Mucosa of descending colon (tissue), 3 donors: ENCODE measurements at regions not wholly inside any gene's neighbourhood (a gene's known extent, or its start where the extent isn't known, plus 50 kb on each side); places are given as distances from the start of the nearest gene placed in this dataset.
A peak's percentile ranks its signal among the peaks of the same experiment; 100 is the strongest.

ENCODE experiments used
- ATAC-seq: fragments of 200-7000 bp; cut with Tn5 transposase; one replicate; pipeline ENCODE4 v1.9.1; 2020; ENCODE audit warnings: mild to moderate bottlenecking, moderate library complexity
- DNase-seq, 3 donors: peaks; one replicate each; pipeline ENCODE4 v3.0.0-alpha.2; 2020
- H3K36me3 ChIP-seq: fragments of 200-600 bp; one replicate; pipeline ENCODE4 v1.8.0; 2021; ENCODE audit warnings: low read depth, mild to moderate bottlenecking
- H3K4me1 ChIP-seq: fragments of 200-600 bp; one replicate; pipeline ENCODE4 v1.8.0; 2021; ENCODE audit warnings: low read depth, mild to moderate bottlenecking
- H3K4me3 ChIP-seq: fragments of 200-600 bp; one replicate; pipeline ENCODE4 v1.8.0; 2021; ENCODE audit warnings: mild to moderate bottlenecking
- H3K9me3 ChIP-seq: fragments of 200-600 bp; one replicate; pipeline ENCODE4 v1.8.0; 2021; ENCODE audit warnings: mild to moderate bottlenecking
- CTCF ChIP-seq: fragments of 200-600 bp; IDR thresholded peaks from one replicate; pipeline ENCODE4 v1.8.0; 2022; ENCODE audit warnings: antibody characterized with exemption, mild to moderate bottlenecking
- intact Hi-C, 2 donors: fragments of 100-400 bp; cut with DNase I in 1 of 2; cut with micrococcal nuclease in 1 of 2; formaldehyde crosslinking; loops; one replicate each; pipeline versions ENCODE4 v1.11.0 to v1.11.1; 2022; cut with DNase I, micrococcal nuclease
- donor health status: DM: no; HTN: no; CAD: no; lungs with moderate emphysema.
- donor health status: DM: no; HTN: no; CAD: no.
- donor health status: DM: no; HTN: yes; CAD: no.

- H3K4me3 ChIP-seq = no peak overlapping the region
- DNase-seq (no peak), ATAC-seq (no peak)
- TF ChIP-seq CTCF = no peak
- no peaks in the 10 kb centered on the region for H3K36me3 ChIP-seq
- peaks cover 18% of the 10 kb centered on the region for H3K9me3 ChIP-seq
- no peaks in the 10 kb centered on the region for H3K4me1 ChIP-seq
- intact Hi-C loops = no loop called here
These were observed 621.6 kb downstream of the PCDH7 start for GRCh38 chr4:31341601-31342359.

- intact Hi-C loops = no loop called here
- H3K4me3 ChIP-seq = no peak overlapping the region
- ATAC-seq = no peak
- H3K4me1 ChIP-seq = no peaks in the 10 kb centered on the region
- TF ChIP-seq CTCF = no peak
- no peaks in the 10 kb centered on the region for H3K36me3 ChIP-seq
- peaks cover 18% of the 10 kb centered on the region for H3K9me3 ChIP-seq
- DNase-seq = no peak
These were observed 622.9 kb downstream of the PCDH7 start for GRCh38 chr4:31343061-31343460.

GRCh38 chr4:31349907-31350306, 629.7 kb downstream of the PCDH7 start:
- intact Hi-C loops = no loop called here
- ATAC-seq = peak; percentile 23
- no peaks in the 10 kb centered on the region for H3K9me3 ChIP-seq
- H3K36me3 ChIP-seq = no peaks in the 10 kb centered on the region
- H3K4me1 ChIP-seq = no peaks in the 10 kb centered on the region
- no peak for TF ChIP-seq CTCF
- no peak overlapping the region for H3K4me3 ChIP-seq
- DNase-seq = no peak

- DNase-seq (no peak), ATAC-seq (no peak)
- Histone ChIP-seq H3K4me3 (no peak overlapping the region), H3K9me3 (no peaks in the 10 kb centered on the region), H3K4me1 (no peaks in the 10 kb centered on the region), H3K36me3 (no peaks in the 10 kb centered on the region)
- intact Hi-C loops = no loop called here
- TF ChIP-seq CTCF = no peak
These were observed 631.5 kb downstream of the PCDH7 start for GRCh38 chr4:31351695-31352094.

GRCh38 chr4:31356839-31357238, 636.7 kb downstream of the PCDH7 start:
- TF ChIP-seq CTCF = no peak
- no peaks in the 10 kb centered on the region for H3K9me3 ChIP-seq
- H3K36me3 ChIP-seq = no peaks in the 10 kb centered on the region
- H3K4me1 ChIP-seq = no peaks in the 10 kb centered on the region
- intact Hi-C loops = no loop called here
- DNase-seq = no peak
- H3K4me3 ChIP-seq = no peak overlapping the region
- no peak for ATAC-seq

GRCh38 chr4:31360786-31361185, 640.6 kb downstream of the PCDH7 start:
- DNase-seq (no peak), ATAC-seq (no peak)
- intact Hi-C loops = no loop called here
- no peaks in the 10 kb centered on the region for H3K4me1 ChIP-seq
- no peak overlapping the region for H3K4me3 ChIP-seq
- H3K9me3 ChIP-seq = no peaks in the 10 kb centered on the region
- TF ChIP-seq CTCF = no peak
- H3K36me3 ChIP-seq = no peaks in the 10 kb centered on the region
